C1 segment of cervical spinal cord (tissue), 14 donors: ENCODE measurements at regions not wholly inside any gene's neighbourhood (a gene's known extent, or its start where the extent isn't known, plus 50 kb on each side); places are given as distances from the start of the nearest gene placed in this dataset.
"Not testable (repeated sequence)": the region's sequence is repeated elsewhere in the genome, so short reads cannot be mapped to it uniquely, and the experiment has no call there.

ENCODE experiments used
- DNase-seq, 14 donors: peaks; one replicate each; lab custom pipeline; 2025; lab: John Stamatoyannopoulos, UW

- no peak for DNase-seq
These were observed 214.8 kb downstream of the TBC1D2B start for GRCh38 chr15:77862651-77863104.

GRCh38 chr15:77861997-77862635, 215.4 kb downstream of the TBC1D2B start:
- DNase-seq: not testable (repeated sequence)

- no peak for DNase-seq
These were observed 217.3 kb downstream of the TBC1D2B start for GRCh38 chr15:77860071-77860691.

- no peak for DNase-seq
These were observed 217.9 kb downstream of the TBC1D2B start for GRCh38 chr15:77859491-77860060.

- no peak for DNase-seq
These were observed 218.6 kb downstream of the TBC1D2B start for GRCh38 chr15:77858792-77859490.

- no peak for DNase-seq
These were observed 220.1 kb downstream of the TBC1D2B start for GRCh38 chr15:77857419-77857818.

GRCh38 chr15:77856705-77857346, 220.7 kb downstream of the TBC1D2B start:
- DNase-seq: no peak

- DNase-seq: no peak
These were observed 221.6 kb downstream of the TBC1D2B start for GRCh38 chr15:77855871-77856270.

- DNase-seq: no peak
These were observed 222.3 kb upstream of the LINGO1 start for GRCh38 chr15:77854980-77855379.

- no peak for DNase-seq
These were observed 221.2 kb upstream of the LINGO1 start for GRCh38 chr15:77853910-77854309.

GRCh38 chr15:77853008-77853328, 220.3 kb upstream of the LINGO1 start:
- DNase-seq: no peak

- no peak for DNase-seq
These were observed 219.7 kb upstream of the LINGO1 start for GRCh38 chr15:77852241-77853007.

GRCh38 chr15:77851691-77852090, 219.0 kb upstream of the LINGO1 start:
- peak in 7 of 14 donors; percentile 1 to 57 (median 16) for DNase-seq

GRCh38 chr15:77851086-77851485, 218.4 kb upstream of the LINGO1 start:
- no peak for DNase-seq

GRCh38 chr15:77846986-77847385, 214.3 kb upstream of the LINGO1 start:
- DNase-seq: no peak

- DNase-seq: no peak
These were observed 213.6 kb upstream of the LINGO1 start for GRCh38 chr15:77846360-77846759.

- DNase-seq: no peak
These were observed 212.2 kb upstream of the LINGO1 start for GRCh38 chr15:77844798-77845446.

GRCh38 chr15:77843546-77843945, 210.8 kb upstream of the LINGO1 start:
- no peak for DNase-seq

- DNase-seq: no peak
These were observed 208.5 kb upstream of the LINGO1 start for GRCh38 chr15:77840991-77841775.
